T-helper 2 cell treated with Interferon-gamma antibody and Interleukin-4, amounts not matched to agents 5 μg/mL and 100 μg/mL, for 36 hours (primary cell): ENCODE measurements at regions not wholly inside any gene's neighbourhood (a gene's known extent, or its start where the extent isn't known, plus 50 kb on each side); places are given as distances from the start of the nearest gene placed in this dataset.
"Not testable (repeated sequence)": the region's sequence is repeated elsewhere in the genome, so short reads cannot be mapped to it uniquely, and the experiment has no call there.

Source experiments
- DNase-seq: peaks from one replicate; pipeline ENCODE4 v3.0.0; 2021; ENCODE audit warnings: low spot score
- H3K27ac Mint-ChIP-seq: one replicate; pipeline ENCODE4 v1.8.0; 2021; ENCODE audit warnings: mild to moderate bottlenecking, mixed read lengths
- H3K27me3 Mint-ChIP-seq: one replicate; pipeline ENCODE4 v1.8.0; 2021; ENCODE audit warnings: low read depth, mixed read lengths
- H3K36me3 Mint-ChIP-seq: one replicate; pipeline ENCODE4 v1.8.0; 2021; ENCODE audit warnings: low read depth, mixed read lengths
- H3K4me1 Mint-ChIP-seq: one replicate; pipeline ENCODE4 v1.8.0; 2021; ENCODE audit warnings: low read depth, mixed read lengths
- H3K4me3 Mint-ChIP-seq: one replicate; pipeline ENCODE4 v1.8.0; 2022; ENCODE audit warnings: mild to moderate bottlenecking, moderate library complexity, mixed read lengths
- H3K9me3 Mint-ChIP-seq: one replicate; pipeline ENCODE4 v1.8.0; 2021; ENCODE audit warnings: mixed read lengths

GRCh38 chr4:181848357-181848756 is 394.8 kb upstream of the TENM3 start:
- DNase-seq: no peak
- Mint-ChIP-seq H3K9me3 (no peaks in the 10 kb centered on the region), H3K4me1 (no peaks in the 10 kb centered on the region)

GRCh38 chr4:181849472-181849871 is 393.7 kb upstream of the TENM3 start:
- H3K4me3 Mint-ChIP-seq: no peak overlapping the region
- H3K27me3 Mint-ChIP-seq: no peaks in the 10 kb centered on the region
- no peaks in the 10 kb centered on the region for H3K4me1 Mint-ChIP-seq
- no peak overlapping the region for H3K27ac Mint-ChIP-seq
- DNase-seq: no peak
- H3K36me3 Mint-ChIP-seq: no peaks in the 10 kb centered on the region
- no peaks in the 10 kb centered on the region for H3K9me3 Mint-ChIP-seq

More at GRCh38 chr4:181848357-181848756, 394.8 kb upstream of the TENM3 start:
- no peak overlapping the region for H3K4me3 Mint-ChIP-seq
- H3K27ac Mint-ChIP-seq: no peak overlapping the region
- no peaks in the 10 kb centered on the region for H3K36me3 Mint-ChIP-seq
- H3K27me3 Mint-ChIP-seq: no peaks in the 10 kb centered on the region

- H3K27me3 Mint-ChIP-seq: no peaks in the 10 kb centered on the region
- H3K27ac Mint-ChIP-seq: no peak overlapping the region
- H3K4me3 Mint-ChIP-seq: no peak overlapping the region
- peaks cover 3% of the 10 kb centered on the region for H3K9me3 Mint-ChIP-seq
- DNase-seq: no peak
- H3K4me1 Mint-ChIP-seq: no peaks in the 10 kb centered on the region
- no peaks in the 10 kb centered on the region for H3K36me3 Mint-ChIP-seq
Measured at GRCh38 chr4:181853881-181854511, 389.2 kb upstream of the TENM3 start.

GRCh38 chr4:181855307-181855706 is 387.9 kb upstream of the TENM3 start:
- H3K9me3 Mint-ChIP-seq: peaks cover 3% of the 10 kb centered on the region
- no peak for DNase-seq
- H3K36me3 Mint-ChIP-seq: no peaks in the 10 kb centered on the region
- no peak overlapping the region for H3K4me3 Mint-ChIP-seq
- H3K27ac Mint-ChIP-seq: no peak overlapping the region
- H3K4me1 Mint-ChIP-seq: no peaks in the 10 kb centered on the region
- no peaks in the 10 kb centered on the region for H3K27me3 Mint-ChIP-seq

- H3K27ac Mint-ChIP-seq, H3K9me3 Mint-ChIP-seq, H3K36me3 Mint-ChIP-seq, H3K27me3 Mint-ChIP-seq, H3K4me1 Mint-ChIP-seq, DNase-seq, H3K4me3 Mint-ChIP-seq: not testable (repeated sequence)
Measured at GRCh38 chr4:181857471-181857870, 385.7 kb upstream of the TENM3 start.

- no peak overlapping the region for H3K4me3 Mint-ChIP-seq
- H3K36me3 Mint-ChIP-seq: no peaks in the 10 kb centered on the region
- no peak overlapping the region for H3K27ac Mint-ChIP-seq
- no peaks in the 10 kb centered on the region for H3K4me1 Mint-ChIP-seq
- DNase-seq: no peak
- peaks cover 9% of the 10 kb centered on the region for H3K9me3 Mint-ChIP-seq
- H3K27me3 Mint-ChIP-seq: no peaks in the 10 kb centered on the region
Measured at GRCh38 chr4:181858741-181859140, 384.5 kb upstream of the TENM3 start.

- Mint-ChIP-seq H3K4me1 (no peaks in the 10 kb centered on the region), H3K9me3 (peaks cover 9% of the 10 kb centered on the region), H3K36me3 (no peaks in the 10 kb centered on the region), H3K27me3 (no peaks in the 10 kb centered on the region), H3K4me3 (no peak overlapping the region), H3K27ac (no peak overlapping the region)
- no peak for DNase-seq
Measured at GRCh38 chr4:181859439-181859838, 383.8 kb upstream of the TENM3 start.

- Mint-ChIP-seq H3K4me1 (no peaks in the 10 kb centered on the region), H3K27me3 (no peaks in the 10 kb centered on the region), H3K4me3 (no peak overlapping the region), H3K27ac (no peak overlapping the region), H3K36me3 (no peaks in the 10 kb centered on the region), H3K9me3 (peaks cover 9% of the 10 kb centered on the region)
- no peak for DNase-seq
Measured at GRCh38 chr4:181860157-181860556, 383.0 kb upstream of the TENM3 start.

GRCh38 chr4:181860668-181861067 is 382.5 kb upstream of the TENM3 start:
- Mint-ChIP-seq H3K27ac (no peak overlapping the region), H3K36me3 (no peaks in the 10 kb centered on the region), H3K4me1 (no peaks in the 10 kb centered on the region), H3K9me3 (peaks cover 9% of the 10 kb centered on the region), H3K4me3 (no peak overlapping the region), H3K27me3 (no peaks in the 10 kb centered on the region)
- no peak for DNase-seq

GRCh38 chr4:181863856-181864255 is 379.3 kb upstream of the TENM3 start:
- Mint-ChIP-seq H3K9me3 (peaks cover 6% of the 10 kb centered on the region), H3K4me1 (no peaks in the 10 kb centered on the region), H3K27ac (no peak overlapping the region), H3K27me3 (no peaks in the 10 kb centered on the region), H3K36me3 (no peaks in the 10 kb centered on the region), H3K4me3 (no peak overlapping the region)
- no peak for DNase-seq

GRCh38 chr4:181870326-181870725 is 372.9 kb upstream of the TENM3 start:
- no peak overlapping the region for H3K4me3 Mint-ChIP-seq
- H3K4me1 Mint-ChIP-seq: no peaks in the 10 kb centered on the region
- H3K27me3 Mint-ChIP-seq: no peaks in the 10 kb centered on the region
- no peak for DNase-seq
- H3K27ac Mint-ChIP-seq: no peak overlapping the region
- H3K36me3 Mint-ChIP-seq: no peaks in the 10 kb centered on the region
- H3K9me3 Mint-ChIP-seq: peaks cover 12% of the 10 kb centered on the region

- H3K27me3 Mint-ChIP-seq: no peaks in the 10 kb centered on the region
- H3K4me1 Mint-ChIP-seq: no peaks in the 10 kb centered on the region
- H3K4me3 Mint-ChIP-seq: no peak overlapping the region
- DNase-seq: no peak
- no peaks in the 10 kb centered on the region for H3K36me3 Mint-ChIP-seq
- H3K9me3 Mint-ChIP-seq: peaks cover 12% of the 10 kb centered on the region
- no peak overlapping the region for H3K27ac Mint-ChIP-seq
Measured at GRCh38 chr4:181874602-181875001, 368.6 kb upstream of the TENM3 start.

- no peaks in the 10 kb centered on the region for H3K36me3 Mint-ChIP-seq
- H3K4me1 Mint-ChIP-seq: no peaks in the 10 kb centered on the region
- H3K27ac Mint-ChIP-seq: no peak overlapping the region
- DNase-seq: no peak
- H3K27me3 Mint-ChIP-seq: no peaks in the 10 kb centered on the region
- no peak overlapping the region for H3K4me3 Mint-ChIP-seq
- peaks cover 9% of the 10 kb centered on the region for H3K9me3 Mint-ChIP-seq
Measured at GRCh38 chr4:181877329-181877848, 365.8 kb upstream of the TENM3 start.

GRCh38 chr4:181890031-181890430 is 353.2 kb upstream of the TENM3 start:
- H3K4me3 Mint-ChIP-seq: no peak overlapping the region
- peaks cover 10% of the 10 kb centered on the region for H3K9me3 Mint-ChIP-seq
- no peaks in the 10 kb centered on the region for H3K36me3 Mint-ChIP-seq
- DNase-seq: no peak
- H3K4me1 Mint-ChIP-seq: no peaks in the 10 kb centered on the region
- no peak overlapping the region for H3K27ac Mint-ChIP-seq
- no peaks in the 10 kb centered on the region for H3K27me3 Mint-ChIP-seq

- H3K9me3 Mint-ChIP-seq: peaks cover 14% of the 10 kb centered on the region
- H3K36me3 Mint-ChIP-seq: no peaks in the 10 kb centered on the region
- H3K27ac Mint-ChIP-seq: no peak overlapping the region
- DNase-seq: no peak
- no peaks in the 10 kb centered on the region for H3K4me1 Mint-ChIP-seq
- H3K4me3 Mint-ChIP-seq: no peak overlapping the region
- no peaks in the 10 kb centered on the region for H3K27me3 Mint-ChIP-seq
Measured at GRCh38 chr4:181890911-181891310, 352.3 kb upstream of the TENM3 start.
